ENCODE measurements at regions not wholly inside any gene's neighbourhood (a gene's known extent, or its start where the extent isn't known, plus 50 kb on each side); places are given as distances from the start of the nearest gene placed in this dataset.

GRCh38 chr1:221356693-221357092, 385.2 kb downstream of the DUSP10 start:
- DNase-seq (ENCODE audit: low read depth in 2 of 2): no peak

GRCh38 chr1:221363039-221363438, 378.9 kb downstream of the DUSP10 start:
- DNase-seq (ENCODE audit: low read depth in 2 of 2): no peak

GRCh38 chr1:221366495-221367110, 375.3 kb downstream of the DUSP10 start:
- DNase-seq (ENCODE audit: low read depth in 2 of 2): no peak

- no peak for DNase-seq (ENCODE audit: low read depth in 2 of 2)
Observed at GRCh38 chr1:221371705-221372104, 370.2 kb downstream of the DUSP10 start.

GRCh38 chr1:221373795-221374194, 368.1 kb downstream of the DUSP10 start:
- no peak for DNase-seq (ENCODE audit: low read depth in 2 of 2)

- DNase-seq (ENCODE audit: low read depth in 2 of 2): no peak
Observed at GRCh38 chr1:221376286-221376685, 365.6 kb downstream of the DUSP10 start.

- peak; percentile 36 to 47 for DNase-seq (ENCODE audit: low read depth in 2 of 2)
Observed at GRCh38 chr1:221381910-221382623, 359.8 kb downstream of the DUSP10 start.

- DNase-seq (ENCODE audit: low read depth in 2 of 2): peak; percentile 72 to 75
Observed at GRCh38 chr1:221392453-221392852, 349.4 kb downstream of the DUSP10 start.

- DNase-seq (ENCODE audit: low read depth in 2 of 2): peak; percentile 53 to 54
Observed at GRCh38 chr1:221394011-221394544, 347.8 kb downstream of the DUSP10 start.

- no peak for DNase-seq (ENCODE audit: low read depth in 2 of 2)
Observed at GRCh38 chr1:221396526-221396925, 345.4 kb downstream of the DUSP10 start.

GRCh38 chr1:221397141-221397540, 344.7 kb downstream of the DUSP10 start:
- no peak for DNase-seq (ENCODE audit: low read depth in 2 of 2)

GRCh38 chr1:221397606-221398005, 344.3 kb downstream of the DUSP10 start:
- no peak for DNase-seq (ENCODE audit: low read depth in 2 of 2)

- no peak for DNase-seq (ENCODE audit: low read depth in 2 of 2)
Observed at GRCh38 chr1:221405146-221405545, 336.7 kb downstream of the DUSP10 start.

GRCh38 chr1:221408117-221408803, 333.6 kb downstream of the DUSP10 start:
- DNase-seq (ENCODE audit: low read depth in 2 of 2): no peak

GRCh38 chr1:221411283-221411682, 330.6 kb downstream of the DUSP10 start:
- DNase-seq (ENCODE audit: low read depth in 2 of 2): no peak

- DNase-seq (ENCODE audit: low read depth in 2 of 2): no peak
Observed at GRCh38 chr1:221414772-221415539, 326.9 kb downstream of the DUSP10 start.

- DNase-seq (ENCODE audit: low read depth in 2 of 2): no peak
Observed at GRCh38 chr1:221415651-221416050, 326.2 kb downstream of the DUSP10 start.

GRCh38 chr1:221416142-221416541, 325.7 kb downstream of the DUSP10 start:
- DNase-seq (ENCODE audit: low read depth in 2 of 2): no peak

- DNase-seq (ENCODE audit: low read depth in 2 of 2): no peak
Observed at GRCh38 chr1:221416723-221417122, 325.2 kb downstream of the DUSP10 start.

- no peak for DNase-seq (ENCODE audit: low read depth in 2 of 2)
Observed at GRCh38 chr1:221418346-221418745, 323.5 kb downstream of the DUSP10 start.

GRCh38 chr1:221419513-221420095, 322.3 kb downstream of the DUSP10 start:
- DNase-seq (ENCODE audit: low read depth in 2 of 2): peak; percentile 90 to 91

Data from fibroblast of skin of left biceps (primary cell).